Hematopoietic multipotent progenitor cell treated with erythropoietin and hydrocortisone succinate and interleukin-3 and kit ligand, for 17 days (in vitro differentiated cells): ENCODE measurements at regions not wholly inside any gene's neighbourhood (a gene's known extent, or its start where the extent isn't known, plus 50 kb on each side); places are given as distances from the start of the nearest gene placed in this dataset.
"Not testable (repeated sequence)": the region's sequence is repeated elsewhere in the genome, so short reads cannot be mapped to it uniquely, and the experiment has no call there.

ENCODE experiments used
- DNase-seq: peaks from one replicate; pipeline ENCODE4 v3.0.0-alpha.2; 2015; ENCODE audit warnings: low spot score

GRCh38 chr7:10779465-10780399, 193.9 kb upstream of the PHF14 start:
- DNase-seq = no peak

- DNase-seq = no peak
Observed at GRCh38 chr7:10780400-10780747, 193.3 kb upstream of the PHF14 start.

- DNase-seq = not testable (repeated sequence)
Observed at GRCh38 chr7:10786976-10787375, 186.7 kb upstream of the PHF14 start.

GRCh38 chr7:10789170-10789569, 184.5 kb upstream of the PHF14 start:
- DNase-seq = no peak

- no peak for DNase-seq
Observed at GRCh38 chr7:10790910-10791309, 182.8 kb upstream of the PHF14 start.

- no peak for DNase-seq
Observed at GRCh38 chr7:10793995-10794775, 179.5 kb upstream of the PHF14 start.

GRCh38 chr7:10797157-10797556, 176.5 kb upstream of the PHF14 start:
- no peak for DNase-seq

GRCh38 chr7:10798044-10798443, 175.6 kb upstream of the PHF14 start:
- DNase-seq = no peak

GRCh38 chr7:10799475-10799874, 174.2 kb upstream of the PHF14 start:
- DNase-seq = no peak

GRCh38 chr7:10802011-10802410, 171.7 kb upstream of the PHF14 start:
- no peak for DNase-seq

GRCh38 chr7:10802526-10802925, 171.1 kb upstream of the PHF14 start:
- no peak for DNase-seq

GRCh38 chr7:10803720-10804119, 170.0 kb upstream of the PHF14 start:
- no peak for DNase-seq

GRCh38 chr7:10804770-10805169, 168.9 kb upstream of the PHF14 start:
- no peak for DNase-seq

- DNase-seq = no peak
Observed at GRCh38 chr7:10815546-10815945, 158.1 kb upstream of the PHF14 start.

GRCh38 chr7:10821156-10821555, 152.5 kb upstream of the PHF14 start:
- DNase-seq = no peak

- no peak for DNase-seq
Observed at GRCh38 chr7:10824154-10824553, 149.5 kb upstream of the PHF14 start.

- no peak for DNase-seq
Observed at GRCh38 chr7:10838228-10838627, 135.4 kb upstream of the PHF14 start.

- DNase-seq = no peak
Observed at GRCh38 chr7:10845225-10845624, 128.4 kb upstream of the PHF14 start.

GRCh38 chr7:10855583-10855982, 118.1 kb upstream of the PHF14 start:
- DNase-seq = no peak

GRCh38 chr7:10860516-10860915, 113.2 kb upstream of the PHF14 start:
- DNase-seq = no peak

- no peak for DNase-seq
Observed at GRCh38 chr7:10863476-10863875, 110.2 kb upstream of the PHF14 start.

- no peak for DNase-seq
Observed at GRCh38 chr7:10874666-10875065, 99.0 kb upstream of the PHF14 start.

- no peak for DNase-seq
Observed at GRCh38 chr7:10875080-10875479, 98.6 kb upstream of the PHF14 start.
